HUES64 (cell line): ENCODE measurements at regions not wholly inside any gene's neighbourhood (a gene's known extent, or its start where the extent isn't known, plus 50 kb on each side); places are given as distances from the start of the nearest gene placed in this dataset.

Experiments used
- H3K27ac ChIP-seq: 2 replicates; pipeline ENCODE4 v1.7.0; 2013; ENCODE audit warnings: low read depth, low read length, inconsistent platforms
- H3K27me3 ChIP-seq: 2 replicates; pipeline ENCODE4 v1.6.1; 2013; ENCODE audit warnings: mild to moderate bottlenecking, low read length; ENCODE audit not compliant: insufficient read depth
- H3K36me3 ChIP-seq: 2 replicates; pipeline ENCODE4 v1.6.1; 2013; ENCODE audit warnings: mild to moderate bottlenecking, low read length; ENCODE audit not compliant: insufficient read depth
- H3K4me1 ChIP-seq: 2 replicates; pipeline ENCODE4 v1.6.1; 2013; ENCODE audit warnings: mild to moderate bottlenecking, low read length, moderate library complexity; ENCODE audit not compliant: insufficient read depth
- H3K4me3 ChIP-seq: 2 replicates; pipeline ENCODE4 v1.5.1; 2013; ENCODE audit warnings: mild to moderate bottlenecking, low read length, moderate library complexity
- H3K9ac ChIP-seq: 2 replicates; pipeline ENCODE4 v1.6.1; 2013; ENCODE audit warnings: mild to moderate bottlenecking, low read depth, low read length
- H3K9me3 ChIP-seq: 2 replicates; pipeline ENCODE4 v1.6.1; 2013; ENCODE audit warnings: low read depth, low read length; ENCODE audit not compliant: insufficient read depth
- WGBS: fragments of 150-250, 120-280 bp; methylation state at CpG from one replicate; pipeline ENCODE4 v1.1.7; 2013; ENCODE audit warnings: missing lambda C conversion rate; 5-methylcytosine and 5-hydroxymethylcytosine counted together

- Histone ChIP-seq H3K36me3 (no peaks in the 10 kb centered on the region), H3K4me1 (no peaks in the 10 kb centered on the region), H3K9ac (no peak overlapping the region), H3K27me3 (no peaks in the 10 kb centered on the region), H3K27ac (no peak overlapping the region), H3K9me3 (no peaks in the 10 kb centered on the region), H3K4me3 (no peak overlapping the region)
- WGBS: 100% methylated on average over 2 of the region's 2 CpGs
Observed at GRCh38 chr10:85012305-85012704, 683.9 kb downstream of the CCSER2 start.

GRCh38 chr10:85026878-85027467 lies 698.6 kb downstream of the CCSER2 start:
- Histone ChIP-seq H3K36me3 (no peaks in the 10 kb centered on the region), H3K9me3 (peaks cover 52% of the 10 kb centered on the region), H3K9ac (no peak overlapping the region), H3K27ac (no peak overlapping the region), H3K27me3 (no peaks in the 10 kb centered on the region), H3K4me1 (no peaks in the 10 kb centered on the region), H3K4me3 (no peak overlapping the region)

- Histone ChIP-seq H3K27me3 (no peaks in the 10 kb centered on the region), H3K9me3 (peaks cover 21% of the 10 kb centered on the region), H3K9ac (no peak overlapping the region), H3K36me3 (no peaks in the 10 kb centered on the region), H3K27ac (no peak overlapping the region), H3K4me3 (no peak overlapping the region), H3K4me1 (no peaks in the 10 kb centered on the region)
- WGBS: 93% methylated on average over 1 of the region's 1 CpG
Observed at GRCh38 chr10:85032981-85033380, 704.6 kb downstream of the CCSER2 start.

GRCh38 chr10:85036661-85037060 lies 708.3 kb downstream of the CCSER2 start:
- no peak overlapping the region for H3K4me3 ChIP-seq

GRCh38 chr10:85039311-85039710 lies 710.9 kb downstream of the CCSER2 start:
- no peaks in the 10 kb centered on the region for H3K27me3 ChIP-seq
- no peak overlapping the region for H3K4me3 ChIP-seq
- no peak overlapping the region for H3K9ac ChIP-seq
- no peak overlapping the region for H3K27ac ChIP-seq
- WGBS: 100% methylated on average over 1 of the region's 1 CpG
- peaks cover 17% of the 10 kb centered on the region; the same call in 1 of the 2 replicates for H3K9me3 ChIP-seq
- no peaks in the 10 kb centered on the region for H3K36me3 ChIP-seq
- H3K4me1 ChIP-seq: peaks cover 9% of the 10 kb centered on the region; the same call in 1 of the 2 replicates

More at GRCh38 chr10:85036661-85037060, 708.3 kb downstream of the CCSER2 start:
- Histone ChIP-seq H3K27ac (no peak overlapping the region), H3K4me1 (no peaks in the 10 kb centered on the region), H3K9ac (no peak overlapping the region), H3K27me3 (no peaks in the 10 kb centered on the region), H3K36me3 (no peaks in the 10 kb centered on the region), H3K9me3 (peaks cover 23% of the 10 kb centered on the region; the same call in 1 of the 2 replicates)
- WGBS: 95% methylated on average over 3 of the region's 3 CpGs

- 59% methylated on average over 5 of the region's 5 CpGs for WGBS
- H3K9me3 ChIP-seq: peaks cover 19% of the 10 kb centered on the region; the same call in 1 of the 2 replicates
Observed at GRCh38 chr10:85043207-85043606, 714.8 kb downstream of the CCSER2 start.

GRCh38 chr10:85045046-85045445 lies 716.7 kb downstream of the CCSER2 start:
- Histone ChIP-seq H3K36me3 (no peaks in the 10 kb centered on the region), H3K4me1 (peaks cover 9% of the 10 kb centered on the region; the same call in 1 of the 2 replicates), H3K9ac (no peak overlapping the region), H3K27ac (no peak overlapping the region), H3K9me3 (peaks cover 9% of the 10 kb centered on the region; the same call in 1 of the 2 replicates), H3K4me3 (no peak overlapping the region), H3K27me3 (no peaks in the 10 kb centered on the region)
- 95% methylated on average over 2 of the region's 2 CpGs for WGBS

More at GRCh38 chr10:85043207-85043606, 714.8 kb downstream of the CCSER2 start:
- Histone ChIP-seq H3K4me3 (no peak overlapping the region), H3K4me1 (peaks cover 9% of the 10 kb centered on the region; the same call in 1 of the 2 replicates), H3K27me3 (no peaks in the 10 kb centered on the region), H3K27ac (no peak overlapping the region), H3K9ac (no peak overlapping the region), H3K36me3 (no peaks in the 10 kb centered on the region)

GRCh38 chr10:85047170-85047834 lies 718.9 kb downstream of the CCSER2 start:
- no peak overlapping the region for H3K27ac ChIP-seq
- 95% methylated on average over 5 of the region's 5 CpGs for WGBS
- 0 out of 2 replicates have a peak, but pooled peaks cover 2% of the 10 kb centered on the region for H3K9me3 ChIP-seq

GRCh38 chr10:85047979-85048378 lies 719.6 kb downstream of the CCSER2 start:
- H3K36me3 ChIP-seq: no peaks in the 10 kb centered on the region
- H3K27ac ChIP-seq: no peak overlapping the region
- no peak overlapping the region for H3K4me3 ChIP-seq
- H3K9ac ChIP-seq: no peak overlapping the region
- H3K9me3 ChIP-seq: 0 out of 2 replicates have a peak, but pooled peaks cover 2% of the 10 kb centered on the region
- peaks cover 6% of the 10 kb centered on the region; the same call in 1 of the 2 replicates for H3K4me1 ChIP-seq
- WGBS: 100% methylated on average over 1 of the region's 1 CpG
- H3K27me3 ChIP-seq: no peaks in the 10 kb centered on the region

More at GRCh38 chr10:85047170-85047834, 718.9 kb downstream of the CCSER2 start:
- Histone ChIP-seq H3K36me3 (no peaks in the 10 kb centered on the region), H3K4me1 (peaks cover 9% of the 10 kb centered on the region; the same call in 1 of the 2 replicates), H3K27me3 (no peaks in the 10 kb centered on the region), H3K9ac (no peak overlapping the region), H3K4me3 (no peak overlapping the region)

GRCh38 chr10:85048644-85049043 lies 720.3 kb downstream of the CCSER2 start:
- H3K9me3 ChIP-seq: 0 out of 2 replicates have a peak, but pooled peaks cover 2% of the 10 kb centered on the region

GRCh38 chr10:85060944-85061343 lies 732.6 kb downstream of the CCSER2 start:
- Histone ChIP-seq H3K27me3 (no peaks in the 10 kb centered on the region), H3K4me1 (no peaks in the 10 kb centered on the region), H3K9me3 (peaks cover 20% of the 10 kb centered on the region), H3K9ac (no peak overlapping the region), H3K27ac (no peak overlapping the region), H3K36me3 (no peaks in the 10 kb centered on the region), H3K4me3 (no peak overlapping the region)
- WGBS: 69% methylated on average over 2 of the region's 2 CpGs

More at GRCh38 chr10:85048644-85049043, 720.3 kb downstream of the CCSER2 start:
- WGBS: 88% methylated on average over 1 of the region's 2 CpGs
- no peaks in the 10 kb centered on the region for H3K36me3 ChIP-seq
- no peaks in the 10 kb centered on the region; the same call in 1 of the 2 replicates for H3K4me1 ChIP-seq
- no peak overlapping the region for H3K27ac ChIP-seq
- no peak overlapping the region for H3K4me3 ChIP-seq
- H3K9ac ChIP-seq: no peak overlapping the region
- H3K27me3 ChIP-seq: no peaks in the 10 kb centered on the region
